Dendritic cell treated with granulocyte-macrophage colony-stimulating factor and Interleukin-4, amounts not matched to agents 40 ng/mL and 50 ng/mL, for 4 days (primary cell): ENCODE measurements at regions not wholly inside any gene's neighbourhood (a gene's known extent, or its start where the extent isn't known, plus 50 kb on each side); places are given as distances from the start of the nearest gene placed in this dataset.

ENCODE experiments used
- H3K27ac Mint-ChIP-seq: one replicate; pipeline ENCODE4 v1.8.0; 2022; ENCODE audit warnings: mild to moderate bottlenecking, mixed read lengths
- H3K27me3 Mint-ChIP-seq: one replicate; pipeline ENCODE4 v1.8.0; 2022; ENCODE audit warnings: mild to moderate bottlenecking, mixed read lengths
- H3K36me3 Mint-ChIP-seq: one replicate; pipeline ENCODE4 v1.8.0; 2022; ENCODE audit warnings: low read depth, mixed read lengths
- H3K4me1 Mint-ChIP-seq: one replicate; pipeline ENCODE4 v1.8.0; 2022; ENCODE audit warnings: low read depth, mixed read lengths
- H3K4me3 Mint-ChIP-seq: one replicate; pipeline ENCODE4 v1.8.0; 2022; ENCODE audit warnings: mild to moderate bottlenecking, moderate library complexity, mixed read lengths
- H3K9me3 Mint-ChIP-seq: one replicate; pipeline ENCODE4 v1.8.0; 2022; ENCODE audit warnings: mixed read lengths
- intact Hi-C: fragments of 100-400 bp; cut with micrococcal nuclease; formaldehyde crosslinking; loops from one replicate; pipeline ENCODE4 v1.15.0; 2022

DNA sequence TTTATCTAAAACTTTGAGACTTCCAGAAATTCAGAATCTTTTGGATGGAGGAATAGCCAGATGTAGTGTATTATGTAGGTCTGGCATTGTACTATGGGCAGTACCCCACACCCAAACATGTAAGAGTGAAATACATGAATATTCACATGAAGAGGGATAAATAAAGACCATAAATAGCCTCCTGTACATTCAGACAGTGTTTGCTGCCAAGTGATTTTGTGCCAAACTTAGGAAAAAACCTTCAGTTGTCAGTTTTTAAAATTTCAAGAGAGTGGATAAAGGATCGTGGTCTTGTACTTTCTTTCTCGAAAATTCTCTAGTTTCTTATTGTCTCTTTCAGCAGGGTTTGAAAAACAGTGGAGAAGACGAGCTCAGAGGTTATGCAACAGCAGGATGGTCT, 150.3 kb upstream of the LARGE1 start:
- H3K9me3 Mint-ChIP-seq, result peaks cover 23% of the 10 kb centered on the region
- H3K36me3 Mint-ChIP-seq, result no peaks in the 10 kb centered on the region
- H3K4me3 Mint-ChIP-seq, result no peak overlapping the region
- no peak overlapping the region for H3K27ac Mint-ChIP-seq
- H3K4me1 Mint-ChIP-seq, result no peaks in the 10 kb centered on the region
- H3K27me3 Mint-ChIP-seq, result no peaks in the 10 kb centered on the region
- intact Hi-C loops, result no loop called here

DNA sequence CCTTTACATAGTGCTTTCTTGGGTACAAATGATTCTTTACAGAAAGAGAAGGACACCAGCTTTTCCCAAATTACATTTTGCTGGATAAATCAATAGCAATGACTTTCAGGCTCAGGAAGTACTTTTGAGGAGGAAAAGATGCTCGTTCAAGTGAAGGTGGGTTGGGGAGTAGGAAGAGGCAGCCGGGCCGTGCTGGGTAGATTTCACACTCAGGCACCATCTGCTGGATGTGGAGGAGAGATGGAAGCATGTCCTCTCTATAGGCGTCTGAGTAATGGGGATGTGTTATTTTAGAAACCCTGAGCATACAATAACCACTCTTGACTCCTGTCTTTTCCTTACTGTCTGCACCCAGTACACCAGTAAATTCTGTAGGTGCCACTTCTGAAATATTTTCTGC, 152.3 kb upstream of the LARGE1 start:
- H3K27me3 Mint-ChIP-seq, result no peaks in the 10 kb centered on the region
- no peak overlapping the region for H3K27ac Mint-ChIP-seq
- no peaks in the 10 kb centered on the region for H3K4me1 Mint-ChIP-seq
- intact Hi-C loops, result no loop called here
- H3K36me3 Mint-ChIP-seq, result no peaks in the 10 kb centered on the region
- H3K4me3 Mint-ChIP-seq, result no peak overlapping the region
- H3K9me3 Mint-ChIP-seq, result peaks cover 23% of the 10 kb centered on the region

DNA sequence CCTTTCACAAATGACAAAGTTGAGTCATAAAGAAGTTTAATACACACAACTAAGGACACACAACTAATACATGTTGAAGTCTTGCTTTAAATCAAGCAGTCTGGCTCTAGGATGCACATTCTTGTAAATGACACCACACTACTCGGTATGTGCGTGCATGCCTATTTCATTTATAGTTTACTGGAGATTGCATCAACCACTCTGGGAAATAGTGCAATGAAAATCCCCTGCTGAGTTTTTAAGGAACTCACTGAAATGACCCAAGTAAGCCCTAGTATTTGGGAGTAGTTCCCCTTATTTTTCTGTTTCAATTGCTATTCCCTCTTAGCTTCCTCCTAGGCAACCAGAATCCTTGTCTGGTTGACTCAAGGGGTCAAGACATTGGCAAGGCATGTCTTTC, 160.2 kb upstream of the LARGE1 start:
- Mint-ChIP-seq H3K9me3 (peaks cover 9% of the 10 kb centered on the region), H3K36me3 (no peaks in the 10 kb centered on the region), H3K27ac (no peak overlapping the region), H3K27me3 (no peaks in the 10 kb centered on the region), H3K4me3 (no peak overlapping the region), H3K4me1 (no peaks in the 10 kb centered on the region)
- intact Hi-C loops, result no loop called here

DNA sequence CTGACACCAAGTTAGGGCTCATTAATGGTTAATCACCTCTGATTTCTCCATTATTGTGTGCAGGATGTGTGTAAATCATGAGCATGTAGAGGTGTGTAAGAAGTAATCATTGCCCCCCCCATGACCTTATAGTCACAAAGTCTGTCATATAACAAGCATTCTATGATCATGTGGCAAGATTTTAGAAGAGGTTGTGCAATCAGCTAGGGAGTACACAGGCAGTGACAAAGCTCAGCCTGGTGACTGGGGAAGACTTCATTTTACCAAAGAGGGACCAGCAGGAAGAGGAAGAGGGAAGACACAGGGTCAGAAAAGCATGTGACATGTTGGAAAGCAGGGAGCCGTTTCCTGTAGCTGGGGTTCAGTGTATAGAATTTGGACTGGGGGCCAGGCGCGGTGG, 176.5 kb upstream of the LARGE1 start:
- Mint-ChIP-seq H3K27ac (no peak overlapping the region), H3K4me1 (no peaks in the 10 kb centered on the region), H3K27me3 (no peaks in the 10 kb centered on the region), H3K4me3 (no peak overlapping the region), H3K9me3 (peaks cover 22% of the 10 kb centered on the region), H3K36me3 (no peaks in the 10 kb centered on the region)
- intact Hi-C loops, result no loop called here

DNA sequence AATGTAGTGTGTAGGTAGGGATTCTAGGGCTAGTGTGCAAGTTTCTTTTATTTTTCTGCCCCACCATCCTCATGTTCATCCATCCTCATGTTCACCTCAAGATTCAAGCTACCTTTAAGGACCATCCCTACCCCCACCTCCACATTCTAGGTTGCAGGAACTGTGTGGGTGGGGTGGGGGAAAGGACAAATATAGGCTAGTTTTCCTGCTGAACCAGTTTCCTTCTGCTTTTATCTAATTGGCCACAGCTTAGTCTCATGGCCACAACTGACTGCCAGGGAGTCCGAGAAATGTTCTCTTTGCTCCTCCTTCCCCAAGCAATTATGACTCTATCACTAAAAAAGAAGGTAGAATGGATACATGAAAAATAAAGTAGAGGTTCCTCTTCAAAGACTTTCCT, 179.0 kb upstream of the LARGE1 start:
- intact Hi-C loops, result no loop called here
- no peaks in the 10 kb centered on the region for H3K27me3 Mint-ChIP-seq
- no peaks in the 10 kb centered on the region for H3K4me1 Mint-ChIP-seq
- H3K27ac Mint-ChIP-seq, result no peak overlapping the region
- no peak overlapping the region for H3K4me3 Mint-ChIP-seq
- H3K9me3 Mint-ChIP-seq, result peaks cover 22% of the 10 kb centered on the region
- H3K36me3 Mint-ChIP-seq, result no peaks in the 10 kb centered on the region

DNA sequence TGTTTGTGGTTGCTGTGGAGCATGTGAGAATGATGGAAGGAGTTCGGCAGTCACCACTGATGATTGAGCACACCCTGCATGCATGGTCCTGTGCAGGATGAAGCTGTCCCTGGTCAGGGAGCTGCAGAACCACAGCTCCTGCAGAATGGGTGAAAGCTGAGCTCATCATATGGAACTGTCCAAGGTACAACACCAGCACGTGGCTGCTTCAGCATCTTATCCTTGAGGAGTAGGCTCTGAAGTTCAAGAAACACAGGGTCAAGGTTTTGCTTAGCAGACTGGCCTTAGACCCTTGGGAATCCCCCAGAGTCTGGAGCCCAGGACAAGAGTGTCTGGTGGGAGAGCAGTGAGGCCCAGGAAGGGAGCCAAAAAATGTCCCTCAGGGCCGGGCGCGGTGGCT, 182.4 kb upstream of the LARGE1 start:
- intact Hi-C loops, result no loop called here
- H3K4me3 Mint-ChIP-seq, result no peak overlapping the region
- no peak overlapping the region for H3K27ac Mint-ChIP-seq
- H3K27me3 Mint-ChIP-seq, result no peaks in the 10 kb centered on the region
- no peaks in the 10 kb centered on the region for H3K36me3 Mint-ChIP-seq
- H3K9me3 Mint-ChIP-seq, result peaks cover 7% of the 10 kb centered on the region
- H3K4me1 Mint-ChIP-seq, result no peaks in the 10 kb centered on the region

DNA sequence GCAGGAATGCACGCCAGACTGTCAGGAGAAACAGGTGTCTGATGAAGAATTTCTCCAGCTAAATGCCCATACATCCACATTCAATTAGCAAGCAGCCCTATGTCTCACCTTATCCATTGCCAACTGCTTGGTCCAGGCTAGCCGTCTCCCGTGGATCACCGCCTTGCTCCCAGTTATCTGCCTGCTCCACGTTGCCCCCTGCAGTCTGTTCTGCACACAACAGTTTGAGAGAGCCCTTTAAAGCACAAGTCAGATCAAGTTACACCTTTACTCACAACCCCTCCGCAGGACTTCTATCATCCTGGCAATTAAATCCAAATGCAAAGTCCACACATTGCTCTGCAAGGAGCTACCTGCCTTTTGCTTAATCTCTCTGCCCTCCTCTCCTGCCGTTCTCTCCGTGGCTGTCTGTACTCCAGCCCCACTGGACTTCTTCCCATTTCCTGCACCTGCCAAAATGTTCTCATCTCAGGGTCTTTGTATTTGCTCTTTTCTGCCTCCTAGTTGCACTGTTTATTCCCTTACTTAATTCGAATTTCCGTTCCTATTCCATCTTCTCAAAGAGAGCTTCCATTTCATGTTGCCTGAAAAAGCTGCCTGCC, 185.3 kb upstream of the LARGE1 start:
- Mint-ChIP-seq H3K9me3 (no peaks in the 10 kb centered on the region), H3K27ac (no peak overlapping the region)
- intact Hi-C loops, result loop anchor here (5.0 kb wide), 1 partner anchor 803 kb away; no protein-coding TSS in a partner anchor

DNA sequence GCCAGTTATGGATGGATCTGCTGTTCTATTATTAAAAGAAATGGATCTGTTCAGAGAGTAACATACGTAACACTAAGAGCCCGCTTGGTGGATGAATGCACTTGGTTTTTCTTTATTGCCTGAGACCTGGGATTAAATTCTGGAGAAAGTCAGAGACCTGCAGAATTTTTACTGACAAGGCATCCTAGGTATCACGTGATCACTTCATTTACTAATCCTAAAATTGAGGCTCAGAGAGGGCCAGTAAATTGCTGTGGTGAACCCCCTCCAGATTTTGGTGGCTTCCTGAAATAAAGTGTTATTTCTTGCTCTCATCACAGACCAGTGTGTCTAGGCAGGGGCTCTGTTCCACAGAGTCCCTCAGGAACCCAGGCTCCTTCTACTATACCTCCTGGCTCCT, 187.9 kb upstream of the LARGE1 start:
- H3K4me3 Mint-ChIP-seq, result no peak overlapping the region
- H3K27ac Mint-ChIP-seq, result no peak overlapping the region
- H3K9me3 Mint-ChIP-seq, result no peaks in the 10 kb centered on the region
- H3K4me1 Mint-ChIP-seq, result no peaks in the 10 kb centered on the region
- no peaks in the 10 kb centered on the region for H3K27me3 Mint-ChIP-seq
- no peaks in the 10 kb centered on the region for H3K36me3 Mint-ChIP-seq
- intact Hi-C loops, result loop anchor here (5.0 kb wide), 1 partner anchor 806 kb away; no protein-coding TSS in a partner anchor

More for the DNA sequence above, 185.3 kb upstream of the LARGE1 start:
- Mint-ChIP-seq H3K36me3 (no peaks in the 10 kb centered on the region), H3K4me1 (no peaks in the 10 kb centered on the region), H3K27me3 (no peaks in the 10 kb centered on the region), H3K4me3 (no peak overlapping the region)

DNA sequence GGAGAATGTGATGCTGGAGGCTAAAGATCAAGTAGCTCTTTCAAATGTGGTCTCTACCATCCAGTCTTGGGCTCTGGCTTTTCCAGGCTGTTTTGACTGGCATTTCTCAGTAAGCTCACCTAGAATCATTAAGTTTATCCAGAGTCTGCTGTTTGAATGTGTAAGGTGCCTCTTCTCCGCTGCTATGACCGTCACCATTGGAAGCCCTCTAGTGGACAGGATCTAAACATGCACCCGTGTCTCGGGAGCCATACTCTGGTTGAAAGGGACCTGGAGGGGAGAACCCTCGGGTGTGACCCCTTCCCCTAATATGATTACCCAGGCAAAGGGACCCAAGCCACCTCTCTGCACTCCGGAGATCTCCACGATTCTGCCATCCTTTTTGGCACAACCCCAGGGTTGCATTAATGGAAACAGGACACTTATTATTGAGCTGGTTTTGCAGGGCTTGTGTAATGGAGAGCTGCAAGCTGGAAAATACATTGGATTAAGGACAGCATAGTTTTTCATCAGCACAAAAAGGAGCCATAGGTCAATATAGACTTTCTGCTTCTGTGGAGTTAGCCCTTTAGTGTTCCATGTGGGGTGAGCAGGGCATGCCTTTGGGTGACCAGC, 191.0 kb upstream of the LARGE1 start:
- Mint-ChIP-seq H3K4me3 (no peak overlapping the region), H3K36me3 (no peaks in the 10 kb centered on the region), H3K27me3 (no peaks in the 10 kb centered on the region), H3K9me3 (no peaks in the 10 kb centered on the region), H3K4me1 (no peaks in the 10 kb centered on the region), H3K27ac (no peak overlapping the region)
- intact Hi-C loops, result loop anchor here (5.0 kb wide), 1 partner anchor 189 kb away; the partner anchor contains the start of gene LARGE1

DNA sequence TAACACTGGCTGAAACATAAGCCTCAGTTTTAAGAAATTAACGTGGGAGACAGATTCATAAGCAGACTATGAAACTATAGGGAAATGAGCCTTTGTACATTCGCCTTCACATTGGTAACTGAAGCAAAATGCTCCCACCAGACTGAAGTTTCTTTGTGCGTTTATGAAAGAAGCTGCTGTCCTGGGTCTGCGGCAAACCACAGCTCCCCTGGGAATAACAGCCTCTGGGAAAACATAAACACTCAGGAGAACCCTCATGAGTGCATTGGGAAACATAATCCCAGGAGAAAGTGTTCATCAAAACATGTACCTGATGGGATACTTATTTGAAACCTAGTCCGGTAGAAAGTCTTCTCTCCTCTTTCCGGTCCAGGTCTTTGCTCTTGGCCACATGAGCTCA, 193.1 kb upstream of the LARGE1 start:
- Mint-ChIP-seq H3K4me1 (no peaks in the 10 kb centered on the region), H3K36me3 (no peaks in the 10 kb centered on the region), H3K27me3 (no peaks in the 10 kb centered on the region), H3K27ac (no peak overlapping the region), H3K9me3 (no peaks in the 10 kb centered on the region), H3K4me3 (no peak overlapping the region)
- intact Hi-C loops, result loop anchor here (5.0 kb wide), 1 partner anchor 191 kb away; the partner anchor contains the start of gene LARGE1

DNA sequence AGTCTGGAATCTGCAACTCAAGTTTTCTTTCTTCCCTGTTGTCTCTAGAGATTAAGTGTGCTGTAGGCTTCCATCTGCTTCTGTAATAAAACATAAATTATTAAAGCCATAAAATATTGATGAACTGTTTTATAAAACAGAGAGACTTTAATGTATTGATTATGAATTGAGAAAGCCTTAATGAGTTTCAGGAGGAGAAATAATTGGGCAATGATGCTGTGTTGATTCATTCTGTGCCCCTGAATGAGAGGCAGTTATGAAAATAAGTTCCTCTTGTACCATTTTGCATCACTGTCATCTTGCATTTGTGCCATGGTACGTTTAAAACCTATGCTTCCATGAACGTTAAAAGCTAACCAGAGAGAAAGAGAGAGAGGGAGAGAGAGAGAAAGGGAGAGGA, 194.1 kb upstream of the LARGE1 start:
- Mint-ChIP-seq H3K9me3 (no peaks in the 10 kb centered on the region), H3K4me1 (no peaks in the 10 kb centered on the region), H3K36me3 (no peaks in the 10 kb centered on the region), H3K4me3 (no peak overlapping the region), H3K27ac (no peak overlapping the region), H3K27me3 (no peaks in the 10 kb centered on the region)
- intact Hi-C loops, result loop anchor here (5.0 kb wide), 1 partner anchor 192 kb away; the partner anchor contains the start of gene LARGE1

DNA sequence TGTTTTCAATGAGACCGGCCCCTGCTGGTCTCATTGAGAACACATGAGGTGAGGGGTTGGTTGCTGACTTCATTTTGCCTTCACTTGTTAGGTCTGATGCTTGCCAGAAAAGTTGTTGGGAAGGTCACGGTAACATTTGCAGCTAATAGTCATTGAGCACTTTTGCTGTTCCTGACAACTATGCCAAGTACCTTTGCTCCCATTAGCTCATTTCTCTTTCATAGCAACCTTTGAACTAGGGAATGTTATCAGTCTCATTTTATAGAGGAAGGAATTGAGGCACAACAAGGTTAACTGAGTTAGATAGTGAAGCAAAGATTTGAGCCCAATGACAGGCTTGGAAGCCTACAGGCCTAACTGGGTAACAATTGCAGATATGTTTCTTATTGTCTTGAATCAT, 195.4 kb upstream of the LARGE1 start:
- intact Hi-C loops, result no loop called here
- no peaks in the 10 kb centered on the region for H3K36me3 Mint-ChIP-seq
- no peaks in the 10 kb centered on the region for H3K27me3 Mint-ChIP-seq
- H3K4me1 Mint-ChIP-seq, result no peaks in the 10 kb centered on the region
- H3K4me3 Mint-ChIP-seq, result no peak overlapping the region
- no peak overlapping the region for H3K27ac Mint-ChIP-seq
- H3K9me3 Mint-ChIP-seq, result no peaks in the 10 kb centered on the region

DNA sequence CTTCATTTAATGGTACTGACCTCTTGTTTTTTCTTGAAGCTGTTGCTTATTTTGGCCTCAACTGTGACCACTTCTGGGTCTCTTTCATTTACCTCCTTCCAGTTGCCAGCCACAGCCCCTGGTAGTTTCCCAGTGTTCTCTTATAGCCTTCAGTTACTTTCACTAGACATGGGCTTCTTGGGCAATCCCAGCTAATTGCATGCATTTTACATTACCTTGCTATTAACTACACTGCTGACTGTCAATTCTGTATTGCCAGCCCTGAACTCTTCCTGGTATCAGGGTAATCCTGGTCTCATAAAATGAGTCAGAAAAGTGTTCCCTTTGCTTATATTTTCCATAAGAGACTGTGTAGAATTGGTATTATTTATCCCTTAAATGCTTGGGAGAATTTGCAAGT, 195.8 kb upstream of the LARGE1 start:
- H3K9me3 Mint-ChIP-seq, result no peaks in the 10 kb centered on the region
- H3K4me3 Mint-ChIP-seq, result no peak overlapping the region
- H3K27me3 Mint-ChIP-seq, result no peaks in the 10 kb centered on the region
- H3K27ac Mint-ChIP-seq, result no peak overlapping the region
- intact Hi-C loops, result no loop called here
- H3K36me3 Mint-ChIP-seq, result no peaks in the 10 kb centered on the region
- H3K4me1 Mint-ChIP-seq, result no peaks in the 10 kb centered on the region

DNA sequence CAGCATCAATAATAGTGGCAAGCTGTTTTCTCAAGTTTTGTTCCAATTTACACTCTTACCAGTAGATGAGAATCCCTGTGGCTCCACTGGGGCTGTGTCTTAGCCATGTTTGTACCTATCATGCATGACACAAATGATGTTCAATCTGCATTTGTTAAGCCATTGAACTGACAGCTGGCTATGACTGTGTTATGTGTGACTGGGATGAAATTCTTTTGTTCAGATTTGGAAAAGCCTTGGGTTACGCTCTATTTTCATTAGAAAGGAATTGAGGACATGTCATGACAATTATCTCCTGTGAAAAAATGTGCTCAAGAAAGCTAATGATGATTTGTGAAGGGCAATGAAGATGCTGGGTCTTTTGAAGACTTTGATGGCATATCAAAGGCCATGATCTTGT, 201.8 kb upstream of the LARGE1 start:
- intact Hi-C loops, result no loop called here
- Mint-ChIP-seq H3K4me3 (no peak overlapping the region), H3K4me1 (no peaks in the 10 kb centered on the region), H3K9me3 (peaks cover 6% of the 10 kb centered on the region), H3K27ac (no peak overlapping the region), H3K27me3 (no peaks in the 10 kb centered on the region), H3K36me3 (no peaks in the 10 kb centered on the region)
